Sigmoid colon (tissue), 4 donors: ENCODE measurements at regions not wholly inside any gene's neighbourhood (a gene's known extent, or its start where the extent isn't known, plus 50 kb on each side); places are given as distances from the start of the nearest gene placed in this dataset.

Experiments used
- POLR2A ChIP-seq, 2 donors: fragments of 450-650 bp; IDR thresholded peaks; one replicate each; pipeline ENCODE4 v1.6.1; 2016; ENCODE audit warnings: antibody characterized with exemption in 2 of 2, mild to moderate bottlenecking in 2 of 2, moderate library complexity in 2 of 2
- POLR2AphosphoS5 ChIP-seq, 4 donors: sonication (generic); formaldehyde crosslinking; IDR thresholded peaks; one replicate each; pipeline ENCODE4 v1.6.1; 2017; ENCODE audit warnings: antibody characterized with exemption in 4 of 4
- TF ChIP-seq, protein P1 (sequence below), 4 experiments: fragments of 450-650 bp in 3 of 4; fragments of 200-600 bp in 1 of 4; IDR thresholded peaks; one replicate each; pipeline ENCODE4 v1.5.1; 2016 to 2019; ENCODE audit warnings: antibody characterized with exemption in 4 of 4, mild to moderate bottlenecking in 3 of 4, moderate library complexity in 2 of 4

GRCh38 chr15:56805466-56806147 lies 72.3 kb upstream of the ZNF280D start:
- TF ChIP-seq, protein P1, sequence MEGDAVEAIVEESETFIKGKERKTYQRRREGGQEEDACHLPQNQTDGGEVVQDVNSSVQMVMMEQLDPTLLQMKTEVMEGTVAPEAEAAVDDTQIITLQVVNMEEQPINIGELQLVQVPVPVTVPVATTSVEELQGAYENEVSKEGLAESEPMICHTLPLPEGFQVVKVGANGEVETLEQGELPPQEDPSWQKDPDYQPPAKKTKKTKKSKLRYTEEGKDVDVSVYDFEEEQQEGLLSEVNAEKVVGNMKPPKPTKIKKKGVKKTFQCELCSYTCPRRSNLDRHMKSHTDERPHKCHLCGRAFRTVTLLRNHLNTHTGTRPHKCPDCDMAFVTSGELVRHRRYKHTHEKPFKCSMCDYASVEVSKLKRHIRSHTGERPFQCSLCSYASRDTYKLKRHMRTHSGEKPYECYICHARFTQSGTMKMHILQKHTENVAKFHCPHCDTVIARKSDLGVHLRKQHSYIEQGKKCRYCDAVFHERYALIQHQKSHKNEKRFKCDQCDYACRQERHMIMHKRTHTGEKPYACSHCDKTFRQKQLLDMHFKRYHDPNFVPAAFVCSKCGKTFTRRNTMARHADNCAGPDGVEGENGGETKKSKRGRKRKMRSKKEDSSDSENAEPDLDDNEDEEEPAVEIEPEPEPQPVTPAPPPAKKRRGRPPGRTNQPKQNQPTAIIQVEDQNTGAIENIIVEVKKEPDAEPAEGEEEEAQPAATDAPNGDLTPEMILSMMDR (IDR thresholded peaks at IDR 0.05), result no peak
- TF ChIP-seq POLR2AphosphoS5 (IDR thresholded peaks at IDR 0.05), result no peak
- TF ChIP-seq POLR2A (IDR thresholded peaks at IDR 0.05), result no peak
